ENCODE measurements at regions not wholly inside any gene's neighbourhood (a gene's known extent, or its start where the extent isn't known, plus 50 kb on each side); places are given as distances from the start of the nearest gene placed in this dataset.

DNA sequence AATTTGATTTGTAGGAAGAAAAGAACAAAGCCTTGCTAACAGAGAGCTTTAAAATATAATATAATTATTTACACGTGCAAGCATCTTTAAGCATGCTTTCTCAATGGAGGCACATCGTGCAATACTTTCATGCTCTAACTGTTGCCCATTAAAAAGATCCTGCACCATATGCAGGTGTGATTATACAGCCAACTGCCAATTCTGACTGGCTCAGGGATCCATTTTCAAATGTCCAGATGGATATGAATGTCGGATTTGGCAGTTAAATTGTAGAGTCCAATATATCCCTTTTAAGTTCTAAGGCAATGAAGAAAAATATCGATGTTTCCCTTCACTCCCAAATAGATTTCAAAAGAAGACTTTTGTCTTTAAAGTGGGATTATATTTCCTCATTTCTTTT lies 416.4 kb upstream of the CD180 start (continued):
- TF ChIP-seq, protein P1, sequence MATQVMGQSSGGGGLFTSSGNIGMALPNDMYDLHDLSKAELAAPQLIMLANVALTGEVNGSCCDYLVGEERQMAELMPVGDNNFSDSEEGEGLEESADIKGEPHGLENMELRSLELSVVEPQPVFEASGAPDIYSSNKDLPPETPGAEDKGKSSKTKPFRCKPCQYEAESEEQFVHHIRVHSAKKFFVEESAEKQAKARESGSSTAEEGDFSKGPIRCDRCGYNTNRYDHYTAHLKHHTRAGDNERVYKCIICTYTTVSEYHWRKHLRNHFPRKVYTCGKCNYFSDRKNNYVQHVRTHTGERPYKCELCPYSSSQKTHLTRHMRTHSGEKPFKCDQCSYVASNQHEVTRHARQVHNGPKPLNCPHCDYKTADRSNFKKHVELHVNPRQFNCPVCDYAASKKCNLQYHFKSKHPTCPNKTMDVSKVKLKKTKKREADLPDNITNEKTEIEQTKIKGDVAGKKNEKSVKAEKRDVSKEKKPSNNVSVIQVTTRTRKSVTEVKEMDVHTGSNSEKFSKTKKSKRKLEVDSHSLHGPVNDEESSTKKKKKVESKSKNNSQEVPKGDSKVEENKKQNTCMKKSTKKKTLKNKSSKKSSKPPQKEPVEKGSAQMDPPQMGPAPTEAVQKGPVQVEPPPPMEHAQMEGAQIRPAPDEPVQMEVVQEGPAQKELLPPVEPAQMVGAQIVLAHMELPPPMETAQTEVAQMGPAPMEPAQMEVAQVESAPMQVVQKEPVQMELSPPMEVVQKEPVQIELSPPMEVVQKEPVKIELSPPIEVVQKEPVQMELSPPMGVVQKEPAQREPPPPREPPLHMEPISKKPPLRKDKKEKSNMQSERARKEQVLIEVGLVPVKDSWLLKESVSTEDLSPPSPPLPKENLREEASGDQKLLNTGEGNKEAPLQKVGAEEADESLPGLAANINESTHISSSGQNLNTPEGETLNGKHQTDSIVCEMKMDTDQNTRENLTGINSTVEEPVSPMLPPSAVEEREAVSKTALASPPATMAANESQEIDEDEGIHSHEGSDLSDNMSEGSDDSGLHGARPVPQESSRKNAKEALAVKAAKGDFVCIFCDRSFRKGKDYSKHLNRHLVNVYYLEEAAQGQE (IDR thresholded peaks at IDR 0.05; ENCODE audit: low read depth) = no peak
- TF ChIP-seq TCF7L2 (IDR thresholded peaks at IDR 0.05; ENCODE audit: borderline replicate concordance, extremely low read depth, insufficient read depth, insufficient read length) = no peak

DNA sequence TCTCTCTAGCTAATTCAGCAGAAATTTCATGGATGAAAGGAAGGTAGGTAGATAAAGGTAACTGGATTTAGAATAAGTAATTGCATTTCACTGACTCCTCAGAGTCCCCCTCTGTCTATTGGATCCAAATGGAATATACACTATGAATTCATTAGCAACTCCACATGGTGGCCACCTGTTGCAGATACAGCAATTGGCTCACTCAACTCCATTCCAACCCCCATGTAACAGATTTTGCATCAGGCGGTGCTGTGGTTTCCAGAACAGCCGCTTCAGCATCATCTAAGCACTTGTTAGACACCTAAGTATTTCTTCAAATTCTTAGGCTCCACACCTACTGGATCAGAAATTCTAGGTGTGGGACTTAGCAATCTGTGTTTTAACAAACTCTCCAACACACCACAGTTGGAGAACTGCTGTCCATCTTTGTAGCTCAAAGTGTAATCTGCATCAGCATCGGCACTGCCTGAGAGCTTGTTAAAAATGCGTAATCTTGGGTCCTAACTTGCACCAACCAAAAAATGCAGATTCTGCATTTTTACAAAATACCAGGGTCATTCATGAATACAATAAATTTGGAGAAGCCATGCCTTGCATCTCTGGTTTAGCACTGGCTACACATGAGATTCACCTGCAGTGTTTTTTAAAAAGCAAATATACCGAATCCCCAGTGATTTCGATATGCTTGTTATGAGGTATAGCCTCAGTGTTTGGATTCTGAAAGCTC lies 413.8 kb upstream of the CD180 start:
- RAD21 ChIA-PET (ENCODE audit: low non-redundant PET in 1 of 2, low total read pairs in 2 of 2, uncharacterized antibody in 2 of 2, unreplicated experiment in 2 of 2) = no interaction called here
- no peak for ATAC-seq
- no peaks in the 10 kb centered on the region for H4K20me1 ChIP-seq (ENCODE audit: insufficient read depth)
- no peak overlapping the region for H2AFZ ChIP-seq (ENCODE audit: low read depth, low read length, poor library complexity, severe bottlenecking)
- CTCF ChIA-PET = no interaction called here
- TF ChIP-seq JUND (IDR thresholded peaks at IDR 0.05) (no peak), CBX3 (IDR thresholded peaks at IDR 0.05; ENCODE audit: low read depth) (no peak), SRF (IDR thresholded peaks at IDR 0.05; ENCODE audit: low read depth) (no peak), TCF7L2 (IDR thresholded peaks at IDR 0.05; ENCODE audit: borderline replicate concordance, extremely low read depth, insufficient read depth, insufficient read length) (no peak), ELF1 (IDR thresholded peaks at IDR 0.05; ENCODE audit: borderline replicate concordance, low read depth) (no peak), POLR2A (IDR thresholded peaks at IDR 0.05; ENCODE audit: borderline replicate concordance, extremely low read depth, insufficient read depth, insufficient read length) (no peak)
- TF ChIP-seq, protein P2, sequence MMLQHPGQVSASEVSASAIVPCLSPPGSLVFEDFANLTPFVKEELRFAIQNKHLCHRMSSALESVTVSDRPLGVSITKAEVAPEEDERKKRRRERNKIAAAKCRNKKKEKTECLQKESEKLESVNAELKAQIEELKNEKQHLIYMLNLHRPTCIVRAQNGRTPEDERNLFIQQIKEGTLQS (IDR thresholded peaks at IDR 0.05) = no peak
- TF ChIP-seq, protein P3, sequence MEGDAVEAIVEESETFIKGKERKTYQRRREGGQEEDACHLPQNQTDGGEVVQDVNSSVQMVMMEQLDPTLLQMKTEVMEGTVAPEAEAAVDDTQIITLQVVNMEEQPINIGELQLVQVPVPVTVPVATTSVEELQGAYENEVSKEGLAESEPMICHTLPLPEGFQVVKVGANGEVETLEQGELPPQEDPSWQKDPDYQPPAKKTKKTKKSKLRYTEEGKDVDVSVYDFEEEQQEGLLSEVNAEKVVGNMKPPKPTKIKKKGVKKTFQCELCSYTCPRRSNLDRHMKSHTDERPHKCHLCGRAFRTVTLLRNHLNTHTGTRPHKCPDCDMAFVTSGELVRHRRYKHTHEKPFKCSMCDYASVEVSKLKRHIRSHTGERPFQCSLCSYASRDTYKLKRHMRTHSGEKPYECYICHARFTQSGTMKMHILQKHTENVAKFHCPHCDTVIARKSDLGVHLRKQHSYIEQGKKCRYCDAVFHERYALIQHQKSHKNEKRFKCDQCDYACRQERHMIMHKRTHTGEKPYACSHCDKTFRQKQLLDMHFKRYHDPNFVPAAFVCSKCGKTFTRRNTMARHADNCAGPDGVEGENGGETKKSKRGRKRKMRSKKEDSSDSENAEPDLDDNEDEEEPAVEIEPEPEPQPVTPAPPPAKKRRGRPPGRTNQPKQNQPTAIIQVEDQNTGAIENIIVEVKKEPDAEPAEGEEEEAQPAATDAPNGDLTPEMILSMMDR (IDR thresholded peaks at IDR 0.05 in 2 of 3, conservative IDR thresholded peaks at IDR 0.05 in 1 of 3; ENCODE audit: borderline replicate concordance in 1 of 3, insufficient read depth in 1 of 3, low read depth in 2 of 3, low read length in 2 of 3) = no peak
- no peak overlapping the region for H3K4me2 ChIP-seq (ENCODE audit: low read length)
- H3K4me1 ChIP-seq (ENCODE audit: control insufficient read depth in 1 of 2, insufficient read depth in 2 of 2, low read length in 2 of 2) = no peaks in the 10 kb centered on the region
- H3K27me3 ChIP-seq (ENCODE audit: insufficient read depth, low read length) = no peaks in the 10 kb centered on the region; the same call in 1 of the 2 replicates
- H3K79me2 ChIP-seq (ENCODE audit: insufficient read depth, low read length) = no peaks in the 10 kb centered on the region
- no peak overlapping the region for H3K4me3 ChIP-seq (replicated peaks in 1 of 2; ENCODE audit: low read depth in 1 of 2, low read length in 2 of 2)
- POLR2A ChIA-PET = no interaction called here
- H3K36me3 ChIP-seq (ENCODE audit: control insufficient read depth in 1 of 2, insufficient read depth in 2 of 2, low read length in 2 of 2) = no peaks in the 10 kb centered on the region
- DNase-seq (ENCODE audit: low read depth, low spot score) = no peak
- H3K9me2 ChIP-seq (ENCODE audit: insufficient read depth) = no peaks in the 10 kb centered on the region
- H3K27ac ChIP-seq (ENCODE audit: low read depth, low read length) = no peak overlapping the region
- H3K9ac ChIP-seq (ENCODE audit: low read length) = no peak overlapping the region
- no TSS peak for BruUV-seq (replicated peaks)
- H3K9me3 ChIP-seq (ENCODE audit: control insufficient read depth in 1 of 2, insufficient read depth in 1 of 2, low read depth in 1 of 2, low read length in 2 of 2) = no peaks in the 10 kb centered on the region
- intact Hi-C loops (cut with micrococcal nuclease) = no loop called here
